Mesenchymal stem cell (in vitro differentiated cells and primary cell): ENCODE measurements at regions not wholly inside any gene's neighbourhood (a gene's known extent, or its start where the extent isn't known, plus 50 kb on each side); places are given as distances from the start of the nearest gene placed in this dataset.

Source experiments
- DNase-seq: peaks from one replicate; pipeline ENCODE4 v3.0.0-alpha.2; 2013
- H2AFZ ChIP-seq: one replicate; pipeline ENCODE4 v1.6.1; 2013; ENCODE audit warnings: low read depth, mild to moderate bottlenecking, control low read depth, inconsistent platforms, low read length, moderate library complexity
- H2AK5ac ChIP-seq: 2 replicates; pipeline ENCODE4 v1.6.1; 2013; ENCODE audit warnings: low read length, moderate library complexity, mild to moderate bottlenecking, inconsistent platforms; ENCODE audit not compliant: severe bottlenecking
- H2BK120ac ChIP-seq: one replicate; pipeline ENCODE4 v1.6.1; 2013; ENCODE audit warnings: low read depth, mild to moderate bottlenecking, inconsistent platforms, low read length, moderate library complexity
- H2BK12ac ChIP-seq, 2 experiments: one replicate each; pipeline ENCODE4 v1.6.1; 2013; ENCODE audit warnings: inconsistent platforms in 2 of 2, low read length in 2 of 2, mild to moderate bottlenecking in 2 of 2, moderate library complexity in 2 of 2, control low read depth in 1 of 2
- H2BK15ac ChIP-seq: one replicate; pipeline ENCODE4 v1.6.1; 2013; ENCODE audit warnings: mild to moderate bottlenecking, low read depth, inconsistent platforms; ENCODE audit not compliant: poor library complexity, severe bottlenecking
- H2BK5ac ChIP-seq: 2 replicates; pipeline ENCODE4 v1.6.1; 2013; ENCODE audit warnings: low read depth, mild to moderate bottlenecking, low read length, control low read depth, inconsistent platforms; ENCODE audit not compliant: poor library complexity, severe bottlenecking
- H3K14ac ChIP-seq, 2 experiments: one replicate each; pipeline ENCODE4 v1.6.1; 2013; ENCODE audit warnings: inconsistent platforms in 2 of 2, low read length in 2 of 2, control low read depth in 1 of 2, mild to moderate bottlenecking in 1 of 2, moderate library complexity in 1 of 2
- H3K18ac ChIP-seq, 2 experiments: one replicate each; pipeline ENCODE4 v1.6.1; 2013; ENCODE audit warnings: inconsistent platforms in 2 of 2, low read length in 2 of 2, control low read depth in 1 of 2, low read depth in 1 of 2, mild to moderate bottlenecking in 1 of 2
- H3K23ac ChIP-seq, 2 experiments: one replicate each; pipeline ENCODE4 v1.6.1; 2013; ENCODE audit warnings: inconsistent platforms in 2 of 2, low read length in 2 of 2, mild to moderate bottlenecking in 2 of 2, moderate library complexity in 2 of 2, control low read depth in 1 of 2
- H3K27ac ChIP-seq: 2 replicates; pipeline ENCODE4 v1.5.1; 2013; ENCODE audit warnings: mild to moderate bottlenecking, moderate library complexity, low read length, control low read depth, inconsistent platforms; ENCODE audit not compliant: poor library complexity, severe bottlenecking
- H3K27me3 ChIP-seq, 2 experiments: 2 replicates each; pipeline versions ENCODE4 v1.6.1 to v1.7.0; 2013; ENCODE audit warnings: low read length in 2 of 2, mild to moderate bottlenecking in 2 of 2, moderate library complexity in 2 of 2, control low read depth in 1 of 2, inconsistent platforms in 1 of 2; ENCODE audit not compliant: control insufficient read depth in 1 of 2, insufficient read depth in 1 of 2
- H3K36me3 ChIP-seq, 2 experiments: 2 replicates each; pipeline versions ENCODE4 v1.6.1 to v1.7.0; 2013; ENCODE audit warnings: low read length in 2 of 2, control low read depth in 1 of 2, inconsistent platforms in 1 of 2, low read depth in 1 of 2, mild to moderate bottlenecking in 1 of 2; ENCODE audit not compliant: insufficient read depth in 2 of 2, control insufficient read depth in 1 of 2
- H3K4ac ChIP-seq, 2 experiments: one replicate each; pipeline ENCODE4 v1.6.1; 2013; ENCODE audit warnings: inconsistent platforms in 2 of 2, low read length in 2 of 2, mild to moderate bottlenecking in 2 of 2, moderate library complexity in 2 of 2, control low read depth in 1 of 2, low read depth in 1 of 2
- H3K4me1 ChIP-seq: 2 replicates; pipeline ENCODE4 v1.6.1; 2013; ENCODE audit warnings: low read depth, low read length, control low read depth; ENCODE audit not compliant: control insufficient read depth, insufficient read depth
- H3K4me2 ChIP-seq: 2 replicates; pipeline ENCODE4 v1.6.1; 2013; ENCODE audit warnings: low read length, mild to moderate bottlenecking, inconsistent platforms; ENCODE audit not compliant: poor library complexity, severe bottlenecking
- H3K4me3 ChIP-seq, 2 experiments: 2 replicates each; pipeline versions ENCODE4 v1.5.1 to v1.7.0; 2013; ENCODE audit warnings: low read length in 2 of 2, mild to moderate bottlenecking in 2 of 2, control low read depth in 1 of 2, low read depth in 1 of 2; ENCODE audit not compliant: insufficient read depth in 1 of 2
- H3K79me1 ChIP-seq: replicated peaks from 2 replicates; pipeline ENCODE4 v1.6.1; 2013; ENCODE audit warnings: mild to moderate bottlenecking, control low read depth, low read length, inconsistent platforms; ENCODE audit not compliant: poor library complexity, severe bottlenecking
- H3K9ac ChIP-seq: 2 replicates; pipeline ENCODE4 v1.7.0; 2013; ENCODE audit warnings: mild to moderate bottlenecking, low read length, moderate library complexity
- H3K9me3 ChIP-seq: 2 replicates; pipeline ENCODE4 v1.7.0; 2013; ENCODE audit warnings: mild to moderate bottlenecking, low read length; ENCODE audit not compliant: control insufficient read depth
- H4K8ac ChIP-seq: one replicate; pipeline ENCODE4 v1.6.1; 2013; ENCODE audit warnings: inconsistent platforms, mild to moderate bottlenecking, low read length, moderate library complexity
- H4K91ac ChIP-seq: one replicate; pipeline ENCODE4 v1.6.1; 2013; ENCODE audit warnings: mild to moderate bottlenecking, low read length, inconsistent platforms
- WGBS: methylation state at CpG from one replicate; pipeline ENCODE4 v1.1.7; 2013; ENCODE audit warnings: mixed read lengths; 5-methylcytosine and 5-hydroxymethylcytosine counted together

- H2BK15ac ChIP-seq = no peak overlapping the region
- no peaks in the 10 kb centered on the region for H3K4me1 ChIP-seq
- no peak overlapping the region for H2AK5ac ChIP-seq
- H3K4me3 ChIP-seq = no peak overlapping the region
- H2AFZ ChIP-seq = no peak overlapping the region
- H3K9ac ChIP-seq = no peak overlapping the region
- no peak overlapping the region for H4K91ac ChIP-seq
- H2BK120ac ChIP-seq = no peak overlapping the region
- H3K18ac ChIP-seq = no peak overlapping the region
- H3K36me3 ChIP-seq = no peaks in the 10 kb centered on the region
- H3K9me3 ChIP-seq = no peaks in the 10 kb centered on the region
- H2BK12ac ChIP-seq = no peak overlapping the region
- H3K27ac ChIP-seq = no peak overlapping the region
- no peak overlapping the region for H3K4me2 ChIP-seq
- no peak overlapping the region for H3K4ac ChIP-seq
- no peak overlapping the region for H2BK5ac ChIP-seq
- no peaks in the 10 kb centered on the region for H3K79me1 ChIP-seq
- no peak overlapping the region for H3K23ac ChIP-seq
- 77% methylated on average over 1 of the region's 1 CpG for WGBS
- no peak overlapping the region for H3K14ac ChIP-seq
- H3K27me3 ChIP-seq = no peaks in the 10 kb centered on the region
- no peak overlapping the region for H4K8ac ChIP-seq
- DNase-seq = no peak
Observed at GRCh38 chr18:14912967-14913366, 165.0 kb downstream of the ANKRD30B start.

GRCh38 chr18:14914121-14914520 is 166.1 kb downstream of the ANKRD30B start:
- no peaks in the 10 kb centered on the region for H3K9me3 ChIP-seq
- H3K4me3 ChIP-seq = no peak overlapping the region
- H3K36me3 ChIP-seq = no peaks in the 10 kb centered on the region
- H2BK15ac ChIP-seq = no peak overlapping the region
- no peak overlapping the region for H3K27ac ChIP-seq
- no peak overlapping the region for H2AK5ac ChIP-seq
- H3K27me3 ChIP-seq = no peaks in the 10 kb centered on the region
- no peaks in the 10 kb centered on the region for H3K4me1 ChIP-seq
- no peak overlapping the region for H3K4ac ChIP-seq
- no peak overlapping the region for H4K91ac ChIP-seq
- no peak overlapping the region for H3K9ac ChIP-seq
- no peak overlapping the region for H2AFZ ChIP-seq
- H3K4me2 ChIP-seq = no peak overlapping the region
- no peak for DNase-seq
- H3K23ac ChIP-seq = no peak overlapping the region
- no peaks in the 10 kb centered on the region for H3K79me1 ChIP-seq
- no peak overlapping the region for H3K14ac ChIP-seq
- H2BK120ac ChIP-seq = no peak overlapping the region
- H3K18ac ChIP-seq = no peak overlapping the region
- H4K8ac ChIP-seq = no peak overlapping the region
- no peak overlapping the region for H2BK5ac ChIP-seq
- H2BK12ac ChIP-seq = no peak overlapping the region

- H3K79me1 ChIP-seq = no peaks in the 10 kb centered on the region
- H3K4me1 ChIP-seq = no peaks in the 10 kb centered on the region
- no peak overlapping the region for H4K91ac ChIP-seq
- no peak overlapping the region for H2BK5ac ChIP-seq
- H2AFZ ChIP-seq = no peak overlapping the region
- no peak overlapping the region for H2AK5ac ChIP-seq
- WGBS = 31% methylated on average over 3 of the region's 3 CpGs
- no peak overlapping the region for H3K4me3 ChIP-seq
- no peak overlapping the region for H3K18ac ChIP-seq
- H3K14ac ChIP-seq = no peak overlapping the region
- no peaks in the 10 kb centered on the region for H3K36me3 ChIP-seq
- H2BK120ac ChIP-seq = no peak overlapping the region
- no peak overlapping the region for H3K4me2 ChIP-seq
- no peak overlapping the region for H3K27ac ChIP-seq
- no peak overlapping the region for H2BK15ac ChIP-seq
- DNase-seq = no peak
- H3K27me3 ChIP-seq = no peaks in the 10 kb centered on the region
- H3K9me3 ChIP-seq = no peaks in the 10 kb centered on the region
- no peak overlapping the region for H3K4ac ChIP-seq
- H4K8ac ChIP-seq = no peak overlapping the region
- H3K9ac ChIP-seq = no peak overlapping the region
- no peak overlapping the region for H3K23ac ChIP-seq
- no peak overlapping the region for H2BK12ac ChIP-seq
Observed at GRCh38 chr18:14914771-14915170, 166.8 kb downstream of the ANKRD30B start.

GRCh38 chr18:14916181-14916580 is 168.2 kb downstream of the ANKRD30B start:
- Histone ChIP-seq H2BK15ac (no peak overlapping the region), H2BK12ac (no peak overlapping the region), H3K36me3 (no peaks in the 10 kb centered on the region), H3K9ac (no peak overlapping the region), H3K27me3 (no peaks in the 10 kb centered on the region), H3K18ac (no peak overlapping the region), H2BK5ac (no peak overlapping the region), H2AFZ (no peak overlapping the region), H3K4me2 (no peak overlapping the region), H3K27ac (no peak overlapping the region), H3K79me1 (no peaks in the 10 kb centered on the region), H2BK120ac (no peak overlapping the region), H4K8ac (no peak overlapping the region), H3K23ac (no peak overlapping the region), H3K14ac (no peak overlapping the region), H3K9me3 (no peaks in the 10 kb centered on the region), H3K4ac (no peak overlapping the region), H4K91ac (no peak overlapping the region), H3K4me1 (no peaks in the 10 kb centered on the region), H2AK5ac (no peak overlapping the region), H3K4me3 (no peak overlapping the region)
- 31% methylated on average over 1 of the region's 1 CpG for WGBS
- no peak for DNase-seq
